ENCODE measurements at regions not wholly inside any gene's neighbourhood (a gene's known extent, or its start where the extent isn't known, plus 50 kb on each side); places are given as distances from the start of the nearest gene placed in this dataset.

- H3K4me1 Mint-ChIP-seq (ENCODE audit: unreplicated experiment), result no peaks in the 10 kb centered on the region
- H3K27me3 Mint-ChIP-seq (ENCODE audit: unreplicated experiment), result peaks cover 35% of the 10 kb centered on the region
- H3K4me3 Mint-ChIP-seq (ENCODE audit: unreplicated experiment), result no peak overlapping the region
- no peak for TF ChIP-seq CTCF (IDR thresholded peaks at IDR 0.05)
- H3K9me3 Mint-ChIP-seq (ENCODE audit: unreplicated experiment), result no peaks in the 10 kb centered on the region
- H3K36me3 Mint-ChIP-seq (ENCODE audit: unreplicated experiment), result no peaks in the 10 kb centered on the region
- DNase-seq (ENCODE audit: extremely low spot score, unreplicated experiment), result peak; percentile 70
- no peak overlapping the region for H3K27ac Mint-ChIP-seq (ENCODE audit: unreplicated experiment)
Observed at GRCh38 chr7:47191876-47192291, 390.0 kb downstream of the TNS3 start.

- no peaks in the 10 kb centered on the region for H3K36me3 Mint-ChIP-seq (ENCODE audit: unreplicated experiment)
- H3K27ac Mint-ChIP-seq (ENCODE audit: unreplicated experiment), result no peak overlapping the region
- no peak for TF ChIP-seq CTCF (IDR thresholded peaks at IDR 0.05)
- H3K4me3 Mint-ChIP-seq (ENCODE audit: unreplicated experiment), result no peak overlapping the region
- no peak for DNase-seq (ENCODE audit: extremely low spot score, unreplicated experiment)
- H3K4me1 Mint-ChIP-seq (ENCODE audit: unreplicated experiment), result no peaks in the 10 kb centered on the region
- H3K27me3 Mint-ChIP-seq (ENCODE audit: unreplicated experiment), result peaks cover 37% of the 10 kb centered on the region
- H3K9me3 Mint-ChIP-seq (ENCODE audit: unreplicated experiment), result no peaks in the 10 kb centered on the region
Observed at GRCh38 chr7:47191316-47191715, 390.6 kb downstream of the TNS3 start.

GRCh38 chr7:47190462-47190861 lies 391.4 kb downstream of the TNS3 start:
- Mint-ChIP-seq H3K27ac (ENCODE audit: unreplicated experiment) (no peak overlapping the region), H3K36me3 (ENCODE audit: unreplicated experiment) (no peaks in the 10 kb centered on the region)
- DNase-seq (ENCODE audit: extremely low spot score, unreplicated experiment), result peak; percentile 79

GRCh38 chr7:47188653-47189315 lies 393.1 kb downstream of the TNS3 start:
- Mint-ChIP-seq H3K9me3 (ENCODE audit: unreplicated experiment) (no peaks in the 10 kb centered on the region), H3K4me1 (ENCODE audit: unreplicated experiment) (peaks cover 4% of the 10 kb centered on the region), H3K27me3 (ENCODE audit: unreplicated experiment) (peaks cover 47% of the 10 kb centered on the region), H3K4me3 (ENCODE audit: unreplicated experiment) (no peak overlapping the region), H3K27ac (ENCODE audit: unreplicated experiment) (no peak overlapping the region), H3K36me3 (ENCODE audit: unreplicated experiment) (no peaks in the 10 kb centered on the region)
- no peak for TF ChIP-seq CTCF (IDR thresholded peaks at IDR 0.05)
- no peak for DNase-seq (ENCODE audit: extremely low spot score, unreplicated experiment)

More at GRCh38 chr7:47190462-47190861, 391.4 kb downstream of the TNS3 start:
- no peak for TF ChIP-seq CTCF (IDR thresholded peaks at IDR 0.05)
- H3K4me3 Mint-ChIP-seq (ENCODE audit: unreplicated experiment), result no peak overlapping the region
- peaks cover 36% of the 10 kb centered on the region for H3K27me3 Mint-ChIP-seq (ENCODE audit: unreplicated experiment)
- no peaks in the 10 kb centered on the region for H3K4me1 Mint-ChIP-seq (ENCODE audit: unreplicated experiment)
- no peaks in the 10 kb centered on the region for H3K9me3 Mint-ChIP-seq (ENCODE audit: unreplicated experiment)

GRCh38 chr7:47188136-47188535 lies 393.8 kb downstream of the TNS3 start:
- Mint-ChIP-seq H3K36me3 (ENCODE audit: unreplicated experiment) (no peaks in the 10 kb centered on the region), H3K27ac (ENCODE audit: unreplicated experiment) (no peak overlapping the region), H3K9me3 (ENCODE audit: unreplicated experiment) (no peaks in the 10 kb centered on the region), H3K4me1 (ENCODE audit: unreplicated experiment) (peaks cover 4% of the 10 kb centered on the region), H3K27me3 (ENCODE audit: unreplicated experiment) (peaks cover 51% of the 10 kb centered on the region), H3K4me3 (ENCODE audit: unreplicated experiment) (no peak overlapping the region)
- no peak for TF ChIP-seq CTCF (IDR thresholded peaks at IDR 0.05)
- DNase-seq (ENCODE audit: extremely low spot score, unreplicated experiment), result no peak
